ENCODE measurements at regions not wholly inside any gene's neighbourhood (a gene's known extent, or its start where the extent isn't known, plus 50 kb on each side); places are given as distances from the start of the nearest gene placed in this dataset.

DNA sequence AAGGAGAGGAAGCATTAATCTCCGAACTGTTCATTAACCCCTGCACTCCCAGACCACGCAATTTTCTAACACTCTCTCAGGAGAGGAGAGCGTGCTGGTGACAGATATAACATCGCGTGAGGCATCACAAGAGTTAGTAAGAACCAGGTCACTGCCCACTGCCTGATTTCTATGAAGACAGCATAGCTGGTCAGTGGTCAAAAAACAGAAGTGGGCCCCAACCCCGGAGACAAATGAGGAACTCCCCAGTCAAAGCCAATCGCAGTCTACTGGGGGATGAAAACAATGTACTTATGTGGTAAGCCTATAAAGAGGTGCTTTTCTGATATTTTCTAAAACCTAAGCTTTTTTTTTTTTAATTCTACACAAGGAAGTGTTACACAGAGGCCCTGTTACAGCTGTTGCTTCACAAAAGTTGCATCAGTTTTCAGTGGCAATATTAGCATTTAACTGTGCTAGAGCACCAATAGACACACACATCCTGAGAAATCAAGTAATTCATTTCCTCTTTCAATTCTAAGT lies 231.8 kb upstream of the IRF2BP2 start:
- TF ChIP-seq, protein P1, sequence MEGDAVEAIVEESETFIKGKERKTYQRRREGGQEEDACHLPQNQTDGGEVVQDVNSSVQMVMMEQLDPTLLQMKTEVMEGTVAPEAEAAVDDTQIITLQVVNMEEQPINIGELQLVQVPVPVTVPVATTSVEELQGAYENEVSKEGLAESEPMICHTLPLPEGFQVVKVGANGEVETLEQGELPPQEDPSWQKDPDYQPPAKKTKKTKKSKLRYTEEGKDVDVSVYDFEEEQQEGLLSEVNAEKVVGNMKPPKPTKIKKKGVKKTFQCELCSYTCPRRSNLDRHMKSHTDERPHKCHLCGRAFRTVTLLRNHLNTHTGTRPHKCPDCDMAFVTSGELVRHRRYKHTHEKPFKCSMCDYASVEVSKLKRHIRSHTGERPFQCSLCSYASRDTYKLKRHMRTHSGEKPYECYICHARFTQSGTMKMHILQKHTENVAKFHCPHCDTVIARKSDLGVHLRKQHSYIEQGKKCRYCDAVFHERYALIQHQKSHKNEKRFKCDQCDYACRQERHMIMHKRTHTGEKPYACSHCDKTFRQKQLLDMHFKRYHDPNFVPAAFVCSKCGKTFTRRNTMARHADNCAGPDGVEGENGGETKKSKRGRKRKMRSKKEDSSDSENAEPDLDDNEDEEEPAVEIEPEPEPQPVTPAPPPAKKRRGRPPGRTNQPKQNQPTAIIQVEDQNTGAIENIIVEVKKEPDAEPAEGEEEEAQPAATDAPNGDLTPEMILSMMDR (IDR thresholded peaks at IDR 0.05; ENCODE audit: low read depth, low read length, missing control alignments), result no peak
- in situ Hi-C loops (cut with HindIII; ENCODE audit: low pct_ligation_motif_present, low sequenced_read_pairs), result loop anchor here (25.0 kb wide), 1 partner anchor 104 kb away; no protein-coding TSS in a partner anchor
- DNase-seq, result no peak
- Histone ChIP-seq H3K27me3 (replicated peaks) (no peaks in the 10 kb centered on the region), H3K4me3 (ENCODE audit: low read depth, low read length) (no peak overlapping the region), H3K36me3 (replicated peaks) (no peaks in the 10 kb centered on the region), H3K27ac (no peak overlapping the region)

DNA sequence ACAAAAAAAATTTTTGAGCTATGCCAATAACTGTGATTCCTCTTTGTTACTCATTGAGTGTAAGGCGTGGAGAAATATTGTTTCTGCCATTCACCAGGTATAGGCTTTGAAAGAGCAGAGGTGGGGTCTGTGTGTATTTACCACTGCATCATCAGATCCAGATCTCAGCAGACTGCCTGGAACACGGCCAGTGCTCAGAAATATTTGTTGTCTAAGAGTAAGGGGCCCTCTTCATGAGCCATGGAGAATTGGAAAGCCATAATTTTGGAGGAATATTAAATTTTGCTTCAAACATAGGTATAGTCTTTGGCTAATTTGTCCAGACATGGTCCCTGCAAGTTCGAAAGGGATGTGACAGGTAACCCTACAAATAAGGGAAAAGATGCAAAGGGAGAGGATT lies 231.3 kb upstream of the IRF2BP2 start:
- no peak for DNase-seq
- Histone ChIP-seq H3K36me3 (replicated peaks) (no peaks in the 10 kb centered on the region), H3K4me3 (ENCODE audit: low read depth, low read length) (no peak overlapping the region), H3K27ac (no peak overlapping the region), H3K27me3 (replicated peaks) (no peaks in the 10 kb centered on the region)
- TF ChIP-seq, protein P1 (IDR thresholded peaks at IDR 0.05; ENCODE audit: low read depth, low read length, missing control alignments), result no peak
- in situ Hi-C loops (cut with HindIII; ENCODE audit: low pct_ligation_motif_present, low sequenced_read_pairs), result loop anchor here (25.0 kb wide), 1 partner anchor 104 kb away; no protein-coding TSS in a partner anchor

DNA sequence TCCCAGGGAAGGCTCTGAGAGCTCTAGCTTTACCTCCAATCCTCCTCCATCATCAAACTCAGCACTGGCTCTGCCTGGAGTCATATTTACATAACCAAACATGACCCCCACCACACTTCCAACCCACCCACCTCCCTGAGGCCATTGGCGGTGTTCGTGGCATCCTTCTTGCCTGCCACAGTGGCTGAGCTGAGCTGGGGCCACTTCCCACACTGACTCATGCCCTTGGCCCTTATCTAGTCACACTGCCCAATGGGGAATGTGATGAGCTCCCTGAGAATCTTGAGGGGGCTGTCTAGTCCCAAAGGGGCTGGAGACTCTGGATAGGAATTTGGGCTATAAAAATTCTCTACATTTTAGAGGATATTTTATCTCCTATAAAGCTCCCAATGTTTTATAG lies 230.9 kb upstream of the IRF2BP2 start:
- Histone ChIP-seq H3K4me3 (ENCODE audit: low read depth, low read length) (no peak overlapping the region), H3K27me3 (replicated peaks) (no peaks in the 10 kb centered on the region), H3K27ac (no peak overlapping the region), H3K36me3 (replicated peaks) (no peaks in the 10 kb centered on the region)
- in situ Hi-C loops (cut with HindIII; ENCODE audit: low pct_ligation_motif_present, low sequenced_read_pairs), result loop anchor here (25.0 kb wide), 1 partner anchor 104 kb away; no protein-coding TSS in a partner anchor
- DNase-seq, result peak; percentile 33
- TF ChIP-seq, protein P1 (IDR thresholded peaks at IDR 0.05; ENCODE audit: low read depth, low read length, missing control alignments), result no peak

DNA sequence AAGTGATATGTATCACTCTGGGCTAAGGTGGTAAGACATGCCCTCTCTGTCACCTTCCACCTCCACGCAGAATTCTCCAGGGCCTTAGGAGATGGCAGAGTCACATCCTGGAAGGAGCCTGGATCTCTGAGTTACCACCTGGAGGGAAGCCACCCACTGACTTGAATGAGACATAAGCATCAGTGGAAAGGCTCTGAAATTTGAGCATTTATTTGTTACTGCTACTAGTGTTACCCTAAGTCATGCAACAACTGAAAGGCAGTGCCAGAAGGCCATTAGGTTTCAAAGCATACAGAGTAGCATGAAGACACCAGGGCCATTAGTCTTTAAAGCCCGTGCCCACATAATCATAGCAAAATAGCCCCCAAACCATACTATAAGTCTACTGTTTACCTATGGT lies 230.3 kb upstream of the IRF2BP2 start:
- in situ Hi-C loops (cut with HindIII; ENCODE audit: low pct_ligation_motif_present, low sequenced_read_pairs), result loop anchor here (25.0 kb wide), 1 partner anchor 103 kb away; no protein-coding TSS in a partner anchor
- no peaks in the 10 kb centered on the region for H3K27me3 ChIP-seq (replicated peaks)
- no peak overlapping the region for H3K4me3 ChIP-seq (ENCODE audit: low read depth, low read length)
- TF ChIP-seq, protein P1 (IDR thresholded peaks at IDR 0.05; ENCODE audit: low read depth, low read length, missing control alignments), result no peak
- H3K27ac ChIP-seq, result no peak overlapping the region
- no peaks in the 10 kb centered on the region for H3K36me3 ChIP-seq (replicated peaks)
- DNase-seq, result no peak

DNA sequence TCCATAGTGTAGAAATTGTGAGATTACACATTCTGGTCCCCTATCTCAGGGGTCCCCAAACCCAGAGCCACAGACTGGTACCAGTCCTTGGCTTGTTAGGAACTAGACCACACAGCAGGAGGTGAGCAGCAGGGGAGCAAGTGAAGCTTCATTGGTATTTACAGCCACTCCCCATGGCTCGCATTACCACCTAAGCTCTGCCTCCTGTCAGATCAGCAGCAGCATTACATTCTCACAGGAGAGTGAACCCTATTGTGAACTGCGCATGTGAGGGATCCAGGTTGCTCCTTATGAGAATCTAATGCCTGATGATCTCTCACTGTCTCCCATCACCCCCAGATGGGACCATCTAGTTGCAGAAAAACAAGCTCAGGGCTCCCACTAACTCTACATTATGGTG lies 229.7 kb upstream of the IRF2BP2 start:
- in situ Hi-C loops (cut with HindIII; ENCODE audit: low pct_ligation_motif_present, low sequenced_read_pairs), result loop anchor here (25.0 kb wide), 1 partner anchor 102 kb away; no protein-coding TSS in a partner anchor
- H3K36me3 ChIP-seq (replicated peaks), result no peaks in the 10 kb centered on the region
- DNase-seq, result no peak
- no peaks in the 10 kb centered on the region for H3K27me3 ChIP-seq (replicated peaks)
- no peak overlapping the region for H3K27ac ChIP-seq
- H3K4me3 ChIP-seq (ENCODE audit: low read depth, low read length), result no peak overlapping the region
- TF ChIP-seq, protein P1 (IDR thresholded peaks at IDR 0.05; ENCODE audit: low read depth, low read length, missing control alignments), result no peak

DNA sequence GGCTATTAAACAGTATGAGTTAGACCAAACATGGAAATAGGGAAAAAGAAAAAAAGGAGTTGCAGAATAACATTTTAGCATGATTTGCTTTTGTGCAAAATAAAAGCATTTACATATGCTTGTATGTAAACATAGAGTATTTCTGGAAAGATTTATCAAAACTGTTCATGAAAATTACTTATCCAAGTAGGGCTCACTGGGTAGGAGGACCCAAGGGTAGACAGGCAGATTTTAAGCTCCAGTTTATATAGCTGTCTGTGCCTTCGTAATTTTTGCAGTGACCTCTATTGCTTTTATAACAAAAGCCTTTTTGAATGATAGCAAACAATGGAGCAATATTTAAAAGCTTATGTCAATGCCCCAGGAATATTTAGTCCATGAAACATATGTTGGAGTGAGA lies 228.8 kb upstream of the IRF2BP2 start:
- Histone ChIP-seq H3K27me3 (replicated peaks) (no peaks in the 10 kb centered on the region), H3K36me3 (replicated peaks) (no peaks in the 10 kb centered on the region), H3K27ac (no peak overlapping the region), H3K4me3 (ENCODE audit: low read depth, low read length) (no peak overlapping the region)
- DNase-seq, result no peak
- TF ChIP-seq, protein P1 (IDR thresholded peaks at IDR 0.05; ENCODE audit: low read depth, low read length, missing control alignments), result no peak
- in situ Hi-C loops (cut with HindIII; ENCODE audit: low pct_ligation_motif_present, low sequenced_read_pairs), result loop anchor here (25.0 kb wide), 1 partner anchor 102 kb away; no protein-coding TSS in a partner anchor

Data from brain microvascular endothelial cell (primary cell).